BLaER1 treated with 17β-estradiol and CSF1 and Interleukin-3, amounts not matched to agents 10 nM and 100 nM (cell line): ENCODE measurements at regions not wholly inside any gene's neighbourhood (a gene's known extent, or its start where the extent isn't known, plus 50 kb on each side); places are given as distances from the start of the nearest gene placed in this dataset.

Experiments used
- H3K27ac ChIP-seq, 11 experiments: shearing (Covaris generic); formaldehyde crosslinking; 2 replicates each; pipeline ENCODE4 v1.8.1; 2022
- H3K27me3 ChIP-seq, 11 experiments: shearing (Covaris generic); formaldehyde crosslinking; 2 replicates each; pipeline ENCODE4 v1.8.1; 2022
- H3K36me3 ChIP-seq, 11 experiments: shearing (Covaris generic); formaldehyde crosslinking; 2 replicates each; pipeline ENCODE4 v1.8.1; 2022
- H3K4me1 ChIP-seq, 10 experiments: shearing (Covaris generic); formaldehyde crosslinking; 2 replicates each; pipeline ENCODE4 v1.8.1; 2022
- H3K4me2 ChIP-seq, 11 experiments: shearing (Covaris generic); formaldehyde crosslinking; 2 replicates each; pipeline ENCODE4 v1.8.1; 2022
- H3K4me3 ChIP-seq, 10 experiments: shearing (Covaris generic); formaldehyde crosslinking; 2 replicates each; pipeline ENCODE4 v1.8.1; 2022
- H3K9ac ChIP-seq, 11 experiments: shearing (Covaris generic); formaldehyde crosslinking; 2 replicates each; pipeline ENCODE4 v1.8.1; 2022
- H3K9me3 ChIP-seq, 11 experiments: shearing (Covaris generic); formaldehyde crosslinking; replicated peaks in 1 of 11; 2 replicates each; pipeline ENCODE4 v1.8.1; 2022
- H4K20me1 ChIP-seq, 11 experiments: shearing (Covaris generic); formaldehyde crosslinking; 2 replicates each; pipeline ENCODE4 v1.8.1; 2022
- Cebpa-rat ChIP-seq, 11 experiments: shearing (Covaris generic); IDR thresholded peaks; 2 replicates each; pipeline ENCODE4 v1.8.1; 2022

DNA sequence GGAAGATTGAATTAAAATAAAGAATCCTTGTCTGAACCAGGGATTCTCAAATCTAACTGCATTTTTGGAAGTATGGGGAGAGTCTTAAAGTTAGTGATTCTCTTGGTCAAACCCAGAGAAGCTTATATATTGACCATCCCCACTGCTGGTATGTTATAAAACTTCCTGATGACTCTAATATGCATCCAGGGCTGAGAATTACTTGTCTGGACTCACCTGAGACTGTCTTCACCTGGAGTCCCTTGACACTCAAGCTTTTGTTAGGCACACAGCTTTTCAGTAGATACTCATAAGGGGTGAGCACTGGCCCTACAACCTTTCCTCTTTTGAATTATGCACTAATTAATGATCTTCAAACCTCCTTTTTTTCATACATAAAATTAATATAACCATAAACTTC, 149.6 kb upstream of the GULP1 start:
- TF ChIP-seq Cebpa-rat (IDR thresholded peaks at IDR 0.05), result no peak
- H3K9me3 ChIP-seq, result no peaks in the 10 kb centered on the region
- H3K27ac ChIP-seq, result no peak overlapping the region
- H3K36me3 ChIP-seq, result no peaks in the 10 kb centered on the region
- H3K4me3 ChIP-seq, result no peak overlapping the region
- no peak overlapping the region for H3K9ac ChIP-seq
- H4K20me1 ChIP-seq, result no peaks in the 10 kb centered on the region
- H3K4me2 ChIP-seq, result no peak overlapping the region
- no peaks in the 10 kb centered on the region for H3K4me1 ChIP-seq
- no peaks in the 10 kb centered on the region for H3K27me3 ChIP-seq

DNA sequence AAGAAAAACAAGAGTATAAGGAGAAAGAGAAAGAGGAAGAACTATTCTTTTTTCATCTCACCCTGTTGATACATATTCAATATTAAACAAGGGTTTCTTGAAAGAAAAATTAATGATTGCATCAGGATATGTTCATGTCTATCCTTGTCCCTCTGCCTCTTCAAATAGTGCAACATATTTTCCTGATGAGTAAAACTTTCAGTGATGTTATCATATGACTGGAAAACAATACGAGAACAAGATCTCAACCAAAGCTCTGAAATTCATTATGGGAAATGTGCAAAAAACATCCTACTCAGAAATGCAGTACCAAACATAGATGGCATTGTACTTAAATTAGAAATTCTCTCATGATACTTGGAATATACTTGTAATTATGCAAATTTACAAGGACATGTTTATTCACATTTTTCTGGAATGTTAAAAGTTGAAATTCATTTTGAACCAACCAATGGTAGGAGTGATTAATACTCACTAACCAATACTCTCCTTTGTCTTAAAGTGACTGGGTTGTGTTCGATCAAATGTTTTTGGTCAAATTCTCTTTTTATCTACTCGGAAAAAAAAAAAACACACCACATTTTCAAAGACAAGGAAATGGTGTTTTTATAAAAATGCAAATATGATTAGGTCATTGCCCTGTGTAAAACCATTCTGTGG, 148.9 kb upstream of the GULP1 start:
- H3K4me3 ChIP-seq, result no peak overlapping the region
- H3K27me3 ChIP-seq, result no peaks in the 10 kb centered on the region
- no peaks in the 10 kb centered on the region for H3K9me3 ChIP-seq
- no peak overlapping the region for H3K4me2 ChIP-seq
- no peaks in the 10 kb centered on the region for H3K4me1 ChIP-seq
- no peaks in the 10 kb centered on the region for H4K20me1 ChIP-seq
- H3K9ac ChIP-seq, result no peak overlapping the region
- H3K36me3 ChIP-seq, result no peaks in the 10 kb centered on the region
- H3K27ac ChIP-seq, result no peak overlapping the region
- no peak for TF ChIP-seq Cebpa-rat (IDR thresholded peaks at IDR 0.05)

DNA sequence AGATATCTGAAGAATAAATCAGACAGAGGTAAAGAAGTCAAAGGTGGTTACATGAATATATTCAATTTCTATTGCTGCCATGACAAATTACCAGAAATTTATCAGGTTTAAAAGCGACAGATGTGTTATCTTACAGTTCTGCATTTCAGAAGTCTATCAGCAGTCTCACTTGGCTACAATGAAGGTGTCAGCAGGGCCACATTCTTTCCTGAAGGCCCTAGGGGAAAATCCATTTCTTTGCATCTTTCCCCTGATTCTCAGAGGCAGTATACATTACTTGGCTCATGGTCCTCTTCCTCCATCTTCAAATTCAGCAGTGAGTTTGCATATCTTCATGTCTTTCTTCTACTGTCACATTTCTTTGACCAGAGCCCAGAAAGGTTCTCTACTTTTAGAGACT, 145.8 kb upstream of the GULP1 start:
- Histone ChIP-seq H3K4me3 (no peak overlapping the region), H3K36me3 (no peaks in the 10 kb centered on the region), H3K9ac (no peak overlapping the region), H3K27me3 (no peaks in the 10 kb centered on the region), H3K27ac (no peak overlapping the region), H3K4me1 (no peaks in the 10 kb centered on the region), H3K9me3 (no peaks in the 10 kb centered on the region), H4K20me1 (no peaks in the 10 kb centered on the region), H3K4me2 (no peak overlapping the region)
- TF ChIP-seq Cebpa-rat (IDR thresholded peaks at IDR 0.05), result no peak

DNA sequence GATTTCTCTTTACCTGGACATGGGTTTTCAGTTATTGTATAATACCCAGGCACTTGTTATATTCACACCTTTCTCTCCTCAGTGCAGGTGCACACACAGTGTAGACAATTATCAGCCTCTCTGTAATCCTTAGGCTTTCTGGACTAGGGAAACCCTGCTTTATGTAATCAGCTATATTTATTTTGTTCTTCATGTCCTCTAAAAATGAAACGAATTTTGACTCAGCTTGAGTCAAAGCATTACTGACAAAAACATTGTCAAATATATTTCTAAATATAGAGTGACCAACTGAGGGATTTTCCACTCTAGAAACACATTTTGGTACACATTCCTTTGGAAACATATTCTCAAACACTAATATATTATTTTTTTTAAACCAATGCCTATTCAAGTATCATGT, 144.8 kb upstream of the GULP1 start:
- Histone ChIP-seq H3K4me2 (no peak overlapping the region), H3K4me3 (no peak overlapping the region)
- TF ChIP-seq Cebpa-rat (IDR thresholded peaks at IDR 0.05), result no peak

DNA sequence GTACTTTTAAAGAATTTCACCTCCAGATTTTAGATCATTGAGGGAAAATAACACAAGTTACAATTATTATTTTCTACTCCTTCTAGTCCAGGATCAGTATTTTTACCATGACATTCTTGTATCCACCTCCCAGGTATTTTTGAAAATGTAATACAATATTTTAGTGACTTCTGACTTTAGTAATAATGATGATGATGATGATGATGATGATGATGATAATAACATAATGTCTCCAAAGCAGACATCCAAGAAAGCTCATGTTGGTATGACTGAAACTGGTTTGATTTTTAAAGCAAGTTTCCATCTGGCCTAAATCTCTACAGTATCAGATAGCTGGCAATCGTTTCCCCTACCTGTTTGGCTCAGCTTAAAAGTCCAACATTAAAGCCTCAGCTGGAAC, 140.0 kb upstream of the GULP1 start:
- no peak overlapping the region for H3K4me2 ChIP-seq
- H3K9me3 ChIP-seq, result no peaks in the 10 kb centered on the region
- H3K4me1 ChIP-seq, result no peaks in the 10 kb centered on the region
- H3K9ac ChIP-seq, result no peak overlapping the region
- no peak for TF ChIP-seq Cebpa-rat (IDR thresholded peaks at IDR 0.05)
- no peaks in the 10 kb centered on the region for H3K36me3 ChIP-seq
- no peak overlapping the region for H3K4me3 ChIP-seq
- no peaks in the 10 kb centered on the region for H4K20me1 ChIP-seq
- no peaks in the 10 kb centered on the region for H3K27me3 ChIP-seq
- H3K27ac ChIP-seq, result no peak overlapping the region

More for the DNA sequence above, 144.8 kb upstream of the GULP1 start:
- H3K4me1 ChIP-seq, result no peaks in the 10 kb centered on the region
- H3K36me3 ChIP-seq, result no peaks in the 10 kb centered on the region
- no peaks in the 10 kb centered on the region for H4K20me1 ChIP-seq
- no peaks in the 10 kb centered on the region for H3K9me3 ChIP-seq
- no peak overlapping the region for H3K27ac ChIP-seq
- H3K9ac ChIP-seq, result no peak overlapping the region
- H3K27me3 ChIP-seq, result no peaks in the 10 kb centered on the region

DNA sequence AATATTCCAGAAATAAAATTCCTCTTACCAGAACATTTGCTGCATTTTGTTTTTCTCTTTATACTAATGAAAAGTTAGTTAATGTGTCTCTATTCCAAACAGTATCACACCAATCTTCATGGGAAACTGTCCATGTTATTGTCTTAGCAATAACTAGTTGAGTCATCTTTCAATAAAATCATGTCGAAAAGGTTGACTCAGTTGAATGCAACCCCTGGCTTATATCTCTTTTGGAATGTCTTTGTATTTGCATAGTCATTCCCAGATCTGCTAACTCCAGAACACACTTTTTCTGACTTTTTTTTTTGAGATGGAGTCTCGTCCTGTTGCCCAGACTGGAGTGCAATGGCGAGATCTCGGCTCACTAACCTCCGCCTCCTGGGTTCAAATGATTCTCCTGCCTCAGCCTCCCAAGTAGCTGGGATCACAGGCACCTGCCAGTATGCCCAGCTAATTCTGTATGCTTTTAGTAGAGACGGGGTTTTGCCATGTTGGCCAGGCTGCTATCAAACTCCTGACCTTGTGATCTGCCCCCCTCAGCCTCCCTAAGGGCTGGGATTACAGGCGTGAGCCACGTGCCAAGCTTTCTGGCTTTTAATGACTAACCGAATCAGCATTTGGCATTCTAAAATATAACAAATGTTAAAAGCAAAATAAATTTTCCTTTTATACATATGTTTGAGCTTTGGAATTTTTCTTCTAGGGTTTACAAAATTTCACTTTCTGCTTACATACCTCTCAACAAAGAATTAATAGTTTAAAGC, 133.2 kb upstream of the GULP1 start:
- no peak for TF ChIP-seq Cebpa-rat (IDR thresholded peaks at IDR 0.05)
- H3K36me3 ChIP-seq, result no peaks in the 10 kb centered on the region
- H3K27ac ChIP-seq, result no peak overlapping the region
- no peak overlapping the region for H3K4me2 ChIP-seq
- H3K4me1 ChIP-seq, result no peaks in the 10 kb centered on the region
- H4K20me1 ChIP-seq, result no peaks in the 10 kb centered on the region
- no peaks in the 10 kb centered on the region for H3K27me3 ChIP-seq
- no peaks in the 10 kb centered on the region for H3K9me3 ChIP-seq
- no peak overlapping the region for H3K9ac ChIP-seq
- no peak overlapping the region for H3K4me3 ChIP-seq

DNA sequence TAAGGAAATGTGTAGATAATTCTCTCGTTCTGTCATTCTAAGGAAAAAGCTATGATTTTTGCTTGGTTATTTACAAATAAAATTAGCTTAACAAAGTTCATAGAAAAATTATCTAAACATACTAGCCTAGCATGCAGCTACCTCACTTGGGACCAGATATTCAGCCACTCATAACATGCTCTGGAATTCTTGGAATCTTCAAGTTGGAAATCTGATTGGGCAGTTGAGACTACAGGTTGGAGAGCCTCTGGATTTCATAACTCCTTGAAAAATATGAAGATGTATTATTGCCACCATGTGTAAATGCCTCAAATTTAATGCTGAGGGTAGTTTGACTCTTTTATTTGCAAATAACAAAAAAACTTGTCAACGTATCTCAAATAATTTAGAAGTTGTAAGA, 132.2 kb upstream of the GULP1 start:
- no peak overlapping the region for H3K9ac ChIP-seq
- H3K27ac ChIP-seq, result no peak overlapping the region
- no peak for TF ChIP-seq Cebpa-rat (IDR thresholded peaks at IDR 0.05)
- H3K9me3 ChIP-seq, result no peaks in the 10 kb centered on the region
- no peaks in the 10 kb centered on the region for H3K27me3 ChIP-seq
- no peaks in the 10 kb centered on the region for H4K20me1 ChIP-seq
- H3K4me1 ChIP-seq, result no peaks in the 10 kb centered on the region
- H3K4me2 ChIP-seq, result no peak overlapping the region
- H3K4me3 ChIP-seq, result no peak overlapping the region
- H3K36me3 ChIP-seq, result no peaks in the 10 kb centered on the region

DNA sequence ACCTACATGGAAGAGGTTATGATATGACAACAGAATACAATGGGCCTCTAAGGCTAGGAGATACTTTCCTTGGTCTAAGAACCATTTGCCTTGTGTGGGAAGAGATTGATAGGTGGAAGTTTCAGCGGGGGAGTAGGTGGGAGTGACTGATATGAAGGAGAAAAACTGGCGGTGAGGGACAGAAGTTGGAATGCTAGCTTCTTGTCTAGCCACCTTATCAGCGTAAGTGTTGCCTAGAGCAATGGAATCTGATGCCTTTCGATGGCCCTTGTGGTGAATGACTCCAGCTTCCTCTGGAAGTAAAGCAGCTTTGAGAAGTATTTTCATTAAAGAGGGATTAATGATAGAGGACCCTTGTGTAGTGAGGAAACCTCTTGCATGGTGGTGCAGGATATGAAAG, 121.3 kb upstream of the GULP1 start:
- Histone ChIP-seq H3K4me2 (no peak overlapping the region), H3K27ac (no peak overlapping the region), H3K4me3 (no peak overlapping the region), H3K9ac (no peak overlapping the region), H4K20me1 (no peaks in the 10 kb centered on the region), H3K9me3 (no peaks in the 10 kb centered on the region), H3K36me3 (no peaks in the 10 kb centered on the region), H3K4me1 (no peaks in the 10 kb centered on the region), H3K27me3 (no peaks in the 10 kb centered on the region)
- no peak for TF ChIP-seq Cebpa-rat (IDR thresholded peaks at IDR 0.05)

DNA sequence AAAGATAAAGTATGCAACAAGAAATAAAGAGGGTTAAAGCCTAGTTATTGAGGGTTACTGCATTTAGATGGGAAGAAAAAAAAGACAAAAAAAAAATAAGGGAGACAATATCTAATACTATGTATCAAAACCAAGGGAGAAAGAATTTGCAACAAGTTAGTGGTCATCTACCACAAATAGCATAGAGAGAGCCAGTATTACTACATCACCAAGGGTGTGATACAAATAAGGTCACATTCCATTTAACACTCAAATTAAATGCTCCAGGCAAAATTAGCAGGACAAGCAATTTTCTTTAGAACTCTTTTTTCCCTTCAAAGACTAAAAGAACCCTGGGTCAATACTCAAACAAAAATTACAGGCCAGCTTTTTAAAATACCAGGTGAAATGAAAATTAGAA, 115.1 kb upstream of the GULP1 start:
- no peak overlapping the region for H3K4me3 ChIP-seq
- TF ChIP-seq Cebpa-rat (IDR thresholded peaks at IDR 0.05), result no peak
- H3K9ac ChIP-seq, result no peak overlapping the region
- no peak overlapping the region for H3K27ac ChIP-seq
- H3K27me3 ChIP-seq, result no peaks in the 10 kb centered on the region
- H3K36me3 ChIP-seq, result no peaks in the 10 kb centered on the region
- no peak overlapping the region for H3K4me2 ChIP-seq
- H3K4me1 ChIP-seq, result peaks cover 7 to 33% (median 10%) of the 10 kb centered on the region in 10 experiments; a peak in 19 of 20 replicates
- no peaks in the 10 kb centered on the region for H4K20me1 ChIP-seq
- no peaks in the 10 kb centered on the region for H3K9me3 ChIP-seq
